NOMO-1 treated with DMSO at 0.1 percent for 48 hours (cell line): ENCODE measurements at regions not wholly inside any gene's neighbourhood (a gene's known extent, or its start where the extent isn't known, plus 50 kb on each side); places are given as distances from the start of the nearest gene placed in this dataset.
A peak's percentile ranks its signal among the peaks of the same experiment; 100 is the strongest.

Source experiments
- DNase-seq: peaks from one replicate; lab custom pipeline; 2025; ENCODE audit not compliant: unreplicated experiment; lab: John Stamatoyannopoulos, UW

- DNase-seq = no peak
Observed at GRCh38 chr2:216808805-216809425, 50.9 kb downstream of the TNP1 start.

GRCh38 chr2:216807857-216808272, 52.0 kb downstream of the TNP1 start:
- DNase-seq = no peak

GRCh38 chr2:216804357-216805350, 55.2 kb downstream of the TNP1 start:
- no peak for DNase-seq

DNA sequence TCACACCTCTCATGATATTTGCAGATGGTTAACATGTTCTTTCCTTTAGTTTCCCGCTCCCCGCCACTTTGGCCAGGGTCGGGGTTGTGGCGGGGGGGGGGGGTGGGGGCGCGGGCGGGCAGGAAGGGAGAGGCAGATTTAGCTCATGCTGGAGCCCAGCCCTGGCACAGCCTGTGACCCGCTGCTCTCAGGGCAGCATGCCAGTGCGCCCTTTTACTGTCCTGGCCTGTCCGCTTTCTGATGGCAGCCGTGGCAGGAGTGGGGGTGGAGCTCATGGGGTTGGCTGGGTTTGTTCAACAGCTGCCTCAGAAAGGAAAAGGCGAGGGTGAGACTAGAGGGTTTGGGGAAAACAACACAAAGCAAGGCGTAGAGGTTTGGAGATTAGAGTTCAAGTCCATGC, 56.1 kb downstream of the TNP1 start:
- DNase-seq = no peak

DNA sequence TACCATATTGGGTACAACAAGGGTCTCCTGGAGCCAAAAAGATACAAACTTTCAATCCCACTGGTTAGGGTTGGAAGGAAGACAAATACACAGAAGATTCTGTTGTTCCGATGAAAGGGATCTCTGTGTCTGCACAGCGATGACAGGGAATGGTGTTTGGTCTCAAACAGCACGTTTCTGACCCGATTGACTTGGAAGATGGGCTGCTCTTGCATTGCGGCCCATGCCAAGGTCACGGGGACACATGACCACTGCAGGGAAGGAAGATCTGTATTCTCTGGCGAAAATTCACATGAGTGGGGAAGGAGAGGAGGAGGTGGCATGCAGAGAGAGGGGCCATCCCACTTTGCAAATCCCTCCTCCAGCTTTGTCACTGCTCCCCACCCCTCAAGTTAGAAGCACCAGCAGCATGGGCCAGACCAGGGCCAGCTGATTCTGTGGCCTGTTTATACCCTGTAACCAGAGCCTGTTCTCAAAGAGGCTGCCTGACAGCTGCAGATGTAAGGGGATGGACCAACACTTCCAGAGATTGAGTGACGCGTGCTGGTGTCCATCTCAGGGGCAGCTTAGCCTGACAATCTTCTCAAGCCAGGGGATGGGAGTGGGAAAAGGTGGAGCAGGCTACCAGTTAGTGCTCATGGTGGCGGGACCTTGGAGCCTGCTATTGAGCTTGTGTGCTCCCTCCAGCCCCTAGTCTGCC, 57.2 kb downstream of the TNP1 start:
- no peak for DNase-seq

DNA sequence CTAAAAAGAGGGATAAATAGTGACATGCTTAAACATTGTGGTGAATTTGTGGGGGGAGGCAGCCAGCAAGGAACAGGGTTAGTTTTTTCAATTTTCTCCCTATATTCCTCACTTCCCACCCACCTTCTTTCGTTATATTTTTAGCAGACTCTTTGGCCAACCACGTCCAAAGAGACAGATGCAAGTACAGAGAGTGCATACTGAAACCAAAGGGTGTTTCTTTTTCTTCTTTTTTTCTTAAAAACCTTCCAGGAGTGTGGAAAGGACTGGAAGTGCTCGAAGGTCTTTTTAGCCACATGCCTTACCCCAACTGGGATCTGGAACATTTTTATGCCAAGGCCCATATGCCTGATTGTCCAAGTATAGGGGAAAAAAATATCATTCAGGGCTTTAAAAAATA, 59.0 kb downstream of the TNP1 start:
- no peak for DNase-seq

DNA sequence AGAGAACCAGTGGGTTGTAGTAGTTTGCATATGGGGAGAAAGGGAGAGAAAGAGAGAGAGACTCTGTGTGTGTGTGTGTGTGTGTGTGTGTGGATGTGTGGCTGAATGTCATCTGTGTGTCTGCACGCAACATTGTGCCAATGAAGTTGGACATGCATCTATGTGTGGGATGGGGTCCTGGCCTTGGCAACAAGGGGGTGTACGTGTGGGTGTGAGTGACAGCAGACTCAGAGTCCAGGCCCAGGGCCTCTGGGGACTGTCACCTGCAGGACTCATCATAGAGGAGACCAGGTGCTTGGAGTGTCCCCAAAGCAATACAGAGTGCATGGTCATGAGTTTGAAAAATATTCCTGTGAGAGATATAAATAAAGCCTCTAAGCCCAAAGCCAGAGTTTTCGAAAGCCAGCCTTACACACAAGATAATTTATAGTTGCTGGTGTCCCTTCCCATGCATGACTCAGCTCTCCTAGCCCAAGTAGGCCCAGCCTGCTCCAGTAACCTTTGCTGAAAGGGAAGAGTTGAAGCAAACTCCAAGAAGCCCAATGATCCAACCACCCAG, 59.9 kb downstream of the TNP1 start:
- DNase-seq = no peak

DNA sequence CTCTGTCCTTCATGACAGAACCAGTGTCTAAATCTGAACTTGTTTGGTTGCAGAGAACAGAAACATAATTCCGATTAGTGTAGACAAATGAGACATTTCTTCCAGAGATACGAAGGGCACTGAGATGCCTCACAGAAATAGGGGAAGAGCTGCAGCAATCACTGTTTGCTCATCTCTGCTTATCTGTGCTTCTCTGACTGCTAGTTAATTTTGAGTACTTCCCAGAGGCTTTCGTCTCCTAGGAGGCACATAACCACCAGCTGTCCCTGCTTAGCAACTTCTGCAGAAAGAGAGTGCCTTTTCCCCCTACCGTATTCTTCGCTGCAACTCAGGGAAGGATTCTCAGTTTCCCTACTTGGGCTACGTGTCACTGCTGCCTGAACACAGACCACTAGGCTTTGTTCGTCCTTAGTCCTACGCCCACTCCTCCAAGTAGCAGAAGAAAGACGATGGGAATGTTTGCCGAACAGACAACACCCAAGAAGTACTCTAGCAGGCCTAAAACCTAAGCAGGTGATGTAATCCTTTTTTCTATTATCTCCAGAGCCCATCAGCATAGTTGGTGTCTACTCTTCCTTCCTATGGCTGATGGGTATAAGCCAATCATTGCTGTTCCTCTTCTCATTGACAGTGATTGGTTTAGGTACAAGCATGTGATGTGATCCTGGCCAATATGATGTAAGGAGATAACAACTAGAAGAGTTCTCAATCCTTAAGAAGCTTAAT, 63.6 kb downstream of the TNP1 start:
- DNase-seq = no peak

- no peak for DNase-seq
Observed at GRCh38 chr2:216793386-216793785, 66.5 kb downstream of the TNP1 start.

DNA sequence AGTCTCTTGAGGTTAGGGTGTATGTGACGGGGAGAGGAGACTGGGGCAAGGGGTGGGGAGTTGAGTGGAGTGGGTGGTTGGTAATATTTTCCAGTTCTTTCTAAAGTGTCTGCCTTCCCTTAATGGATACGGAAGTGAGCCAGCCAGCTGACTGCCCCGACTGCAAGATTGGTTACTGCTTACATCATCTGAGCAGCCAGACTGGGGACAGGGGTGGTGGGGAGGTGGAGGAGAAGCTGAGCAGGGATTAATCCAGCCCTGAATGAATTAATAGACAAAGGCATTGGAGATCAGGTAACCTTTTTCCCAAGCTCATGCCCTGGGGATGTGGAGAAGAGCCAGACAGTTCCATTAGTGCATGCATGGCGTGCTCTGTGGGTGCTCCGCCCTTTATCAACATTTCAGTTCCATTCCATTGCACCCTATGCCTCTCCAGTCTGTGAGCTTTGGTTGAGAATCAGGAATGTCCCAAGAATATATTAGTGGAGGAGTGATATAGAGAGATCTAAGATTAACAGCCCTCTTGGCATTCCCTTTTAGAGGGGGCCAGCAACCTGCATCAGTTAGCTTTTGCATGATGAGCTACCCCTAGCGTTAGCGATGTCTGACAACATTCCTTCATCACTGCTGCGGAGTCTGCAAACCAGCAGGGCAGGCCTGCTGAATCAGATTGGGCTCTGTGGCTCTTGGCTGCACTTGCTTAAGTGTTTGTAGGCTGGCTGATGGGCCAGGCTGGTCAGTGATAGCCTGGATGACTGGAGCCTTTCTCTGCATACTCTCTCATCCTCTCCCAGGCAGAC, 67.4 kb downstream of the TNP1 start:
- no peak for DNase-seq

- no peak for DNase-seq
Observed at GRCh38 chr2:216791303-216791702, 68.6 kb downstream of the TNP1 start.

DNA sequence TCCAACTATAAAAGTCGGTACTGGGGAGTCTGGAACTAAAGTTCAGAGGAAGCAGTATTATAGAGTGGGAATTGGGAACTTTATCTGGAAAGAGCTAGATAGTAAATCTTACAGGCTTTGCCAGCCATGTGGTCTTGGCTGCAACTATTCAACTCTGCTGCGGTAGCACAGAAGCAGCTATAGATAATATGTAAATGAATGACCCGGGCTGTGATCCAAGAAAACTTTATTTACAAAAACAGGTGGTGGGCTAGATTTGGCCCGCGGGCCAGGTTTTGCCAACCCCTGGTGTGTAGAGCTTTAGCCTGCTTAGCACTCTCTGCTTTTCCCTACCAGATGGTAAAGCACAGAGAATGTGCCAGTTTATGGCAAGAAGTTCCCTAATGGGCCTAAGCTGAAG, 70.8 kb downstream of the TNP1 start:
- no peak for DNase-seq

GRCh38 chr2:216787851-216788540, 71.9 kb downstream of the TNP1 start:
- no peak for DNase-seq

GRCh38 chr2:216786676-216787075, 73.2 kb downstream of the TNP1 start:
- no peak for DNase-seq

DNA sequence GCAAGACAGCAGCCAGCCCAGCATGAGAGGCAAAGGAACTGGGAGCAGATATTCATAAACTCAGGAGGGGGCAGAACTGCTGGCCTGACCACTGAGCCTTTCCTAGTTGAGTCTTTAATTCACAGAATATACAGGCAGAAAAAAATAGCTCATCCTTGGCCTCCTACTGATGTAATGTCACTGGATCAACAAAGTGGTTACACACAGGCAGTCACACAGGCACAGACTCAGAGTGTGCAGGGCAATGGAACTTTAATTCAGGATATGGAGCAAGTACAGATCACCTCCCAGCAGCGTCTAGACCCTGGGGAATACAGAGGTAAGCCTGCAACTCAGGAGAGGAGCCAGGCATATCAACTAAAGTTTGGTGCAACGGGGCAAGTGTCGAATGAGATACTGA, 75.4 kb downstream of the TNP1 start:
- DNase-seq = no peak

DNA sequence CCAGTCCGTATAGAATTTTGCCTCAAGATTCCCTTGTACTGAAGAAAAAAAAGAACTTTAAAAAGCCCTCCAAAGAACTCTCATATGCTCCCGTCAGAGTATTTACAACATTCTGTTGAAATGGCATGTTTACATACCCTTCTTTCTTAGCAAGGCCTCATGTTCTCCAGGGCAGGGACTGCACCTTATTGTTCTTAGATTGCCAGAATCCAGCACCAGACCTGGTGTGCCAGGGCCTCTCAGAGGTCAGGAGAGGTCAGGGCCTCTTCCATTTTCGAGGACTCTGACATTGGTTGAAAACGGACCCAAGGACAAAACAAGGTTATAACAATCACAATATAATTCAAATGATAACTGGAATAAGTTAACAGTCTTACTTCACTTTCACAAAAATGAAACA, 78.2 kb downstream of the TNP1 start:
- DNase-seq = no peak

- DNase-seq = no peak
Observed at GRCh38 chr2:216780843-216781242, 79.0 kb downstream of the TNP1 start.

- peak; percentile 61 for DNase-seq
Observed at GRCh38 chr2:216777637-216778273, 82.1 kb downstream of the TNP1 start.
